AG09319 (cell line): ENCODE measurements at regions not wholly inside any gene's neighbourhood (a gene's known extent, or its start where the extent isn't known, plus 50 kb on each side); places are given as distances from the start of the nearest gene placed in this dataset.

ENCODE experiments used
- DNase-seq: peaks from one replicate; pipeline ENCODE4 v3.0.0-alpha.2; 2010; ENCODE audit warnings: low read depth; ENCODE audit errors: extremely low read depth
- CTCF ChIP-seq: IDR thresholded peaks from 2 replicates; pipeline ENCODE4 v1.5.1; 2011; ENCODE audit warnings: low read depth, mild to moderate bottlenecking, inconsistent platforms, low read length, moderate library complexity

- no peak for TF ChIP-seq CTCF
- DNase-seq: no peak
Measured at GRCh38 chrX:22912616-22913015, 87.1 kb upstream of the DDX53 start.

GRCh38 chrX:22922961-22923360, 76.8 kb upstream of the DDX53 start:
- TF ChIP-seq CTCF: no peak
- DNase-seq: peak; percentile 23

- no peak for DNase-seq
- TF ChIP-seq CTCF: no peak
Measured at GRCh38 chrX:22934640-22935039, 65.1 kb upstream of the DDX53 start.

GRCh38 chrX:22944945-22945344, 54.8 kb upstream of the DDX53 start:
- TF ChIP-seq CTCF: no peak
- no peak for DNase-seq
